Gastrocnemius medialis (tissue), 4 donors: ENCODE measurements at regions not wholly inside any gene's neighbourhood (a gene's known extent, or its start where the extent isn't known, plus 50 kb on each side); places are given as distances from the start of the nearest gene placed in this dataset.

Source experiments
- ATAC-seq, 2 donors: fragments of 150-250 bp; one replicate each; pipeline ENCODE4 v1.9.1; 2016
- DNase-seq, 2 donors: peaks; one replicate each; pipeline ENCODE4 v3.0.0-alpha.2; 2019
- H3K27ac ChIP-seq, 4 donors: fragments of 200-600 bp; sonication (generic); 1 replicate in 1 of 4; 2 replicates in 3 of 4; pipeline ENCODE4 v1.5.1; 2016 to 2018; ENCODE audit warnings: mild to moderate bottlenecking in 2 of 4, moderate library complexity in 1 of 4
- H3K27me3 ChIP-seq, 3 donors: fragments of 200-600 bp; sonication (generic) in 2 of 3; 1 replicate in 1 of 3; 2 replicates in 2 of 3; pipeline versions ENCODE4 v1.5.1 to v1.6.0; 2016 to 2019; ENCODE audit warnings: mild to moderate bottlenecking in 1 of 3, moderate library complexity in 1 of 3
- H3K36me3 ChIP-seq, 2 donors: fragments of 200-600 bp; sonication (generic) in 1 of 2; one replicate each; pipeline ENCODE4 v1.5.1; 2017 to 2018
- H3K4me1 ChIP-seq, 2 donors: fragments of 200-600 bp; sonication (generic) in 1 of 2; one replicate each; pipeline ENCODE4 v1.5.1; 2016 to 2017; ENCODE audit warnings: mild to moderate bottlenecking in 2 of 2
- H3K4me3 ChIP-seq, 4 donors: fragments of 200-600 bp; sonication (generic) in 3 of 4; 1 replicate in 1 of 4; 2 replicates in 3 of 4; pipeline ENCODE4 v1.5.1; 2016 to 2019; ENCODE audit warnings: mild to moderate bottlenecking in 2 of 4
- H3K9me3 ChIP-seq, 3 donors: fragments of 200-600 bp; sonication (generic) in 2 of 3; 1 replicate in 1 of 3; 2 replicates in 2 of 3; pipeline ENCODE4 v1.5.1; 2016 to 2019
- CTCF ChIP-seq, 5 experiments: fragments of 450-650 bp in 3 of 5; fragments of 200-600 bp in 2 of 5; sonication (generic) in 2 of 5; IDR thresholded peaks in 4 of 5; conservative IDR thresholded peaks in 1 of 5; 1 replicate in 4 of 5; 2 replicates in 1 of 5; pipeline ENCODE4 v1.5.1; 2016 to 2019; ENCODE audit warnings: antibody characterized with exemption in 5 of 5, mild to moderate bottlenecking in 3 of 5, moderate library complexity in 3 of 5
- POLR2A ChIP-seq, 2 donors: fragments of 450-650 bp; IDR thresholded peaks; one replicate each; pipeline ENCODE4 v1.6.1; 2017; ENCODE audit warnings: antibody characterized with exemption in 2 of 2, mild to moderate bottlenecking in 2 of 2, moderate library complexity in 2 of 2
- in situ Hi-C, 4 donors: fragments of 200-750 bp; cut with MboI; loops; one replicate each; pipeline versions ENCODE4 v1.15.0 to v1.8.0; 2017; ENCODE audit warnings: low sequenced_read_pairs in 4 of 4
- intact Hi-C: fragments of 100-400 bp; cut with DNase I; formaldehyde crosslinking; loops from one replicate; pipeline ENCODE4 v1.15.1; 2023; ENCODE audit warnings: low total_unique reads

GRCh38 chr22:48807155-48807554 is 1020.5 kb downstream of the BRD1 start:
- DNase-seq (no peak), ATAC-seq (no peak)
- intact Hi-C loops (no loop called here), in situ Hi-C loops (no loop called here)
- Histone ChIP-seq H3K9me3 (no peaks in the 10 kb centered on the region), H3K36me3 (no peaks in the 10 kb centered on the region), H3K27me3 (no peaks in the 10 kb centered on the region), H3K4me1 (no peaks in the 10 kb centered on the region), H3K27ac (no peak overlapping the region), H3K4me3 (no peak overlapping the region)
- no peak for TF ChIP-seq POLR2A (IDR thresholded peaks at IDR 0.05)

GRCh38 chr22:48806227-48806781 is 1021.4 kb downstream of the BRD1 start:
- DNase-seq = no peak
- intact Hi-C loops = no loop called here
- in situ Hi-C loops = no loop called here
- Histone ChIP-seq H3K27me3 (no peaks in the 10 kb centered on the region), H3K9me3 (no peaks in the 10 kb centered on the region), H3K27ac (no peak overlapping the region), H3K4me1 (no peaks in the 10 kb centered on the region), H3K4me3 (no peak overlapping the region), H3K36me3 (no peaks in the 10 kb centered on the region)
- TF ChIP-seq POLR2A (IDR thresholded peaks at IDR 0.05) (no peak), CTCF (IDR thresholded peaks at IDR 0.05 in 4 of 5, conservative IDR thresholded peaks at IDR 0.05 in 1 of 5) (no peak)
- ATAC-seq = no peak

- in situ Hi-C loops (no loop called here), intact Hi-C loops (no loop called here)
- no peak for TF ChIP-seq POLR2A (IDR thresholded peaks at IDR 0.05)
- TF ChIP-seq CTCF (IDR thresholded peaks at IDR 0.05 in 4 of 5, conservative IDR thresholded peaks at IDR 0.05 in 1 of 5) = no peak
- DNase-seq = no peak
- no peaks in the 10 kb centered on the region for H3K9me3 ChIP-seq
- no peaks in the 10 kb centered on the region for H3K36me3 ChIP-seq
- no peak for ATAC-seq
- H3K27ac ChIP-seq = no peak overlapping the region
- no peaks in the 10 kb centered on the region for H3K4me1 ChIP-seq
- no peak overlapping the region for H3K4me3 ChIP-seq
- H3K27me3 ChIP-seq = no peaks in the 10 kb centered on the region
Measured at GRCh38 chr22:48805516-48805915, 1022.2 kb downstream of the BRD1 start.

- in situ Hi-C loops (no loop called here), intact Hi-C loops (no loop called here)
- Histone ChIP-seq H3K27ac (no peak overlapping the region), H3K9me3 (no peaks in the 10 kb centered on the region), H3K27me3 (no peaks in the 10 kb centered on the region), H3K4me3 (no peak overlapping the region), H3K4me1 (no peaks in the 10 kb centered on the region), H3K36me3 (no peaks in the 10 kb centered on the region)
- ATAC-seq (no peak), DNase-seq (no peak)
- no peak for TF ChIP-seq CTCF (IDR thresholded peaks at IDR 0.05 in 4 of 5, conservative IDR thresholded peaks at IDR 0.05 in 1 of 5)
- no peak for TF ChIP-seq POLR2A (IDR thresholded peaks at IDR 0.05)
Measured at GRCh38 chr22:48804811-48805301, 1022.8 kb downstream of the BRD1 start.

GRCh38 chr22:48803948-48804810 is 1023.5 kb downstream of the BRD1 start:
- no peaks in the 10 kb centered on the region for H3K4me1 ChIP-seq
- no peak for DNase-seq
- H3K4me3 ChIP-seq = no peak overlapping the region
- H3K27ac ChIP-seq = no peak overlapping the region
- ATAC-seq = no peak
- intact Hi-C loops = no loop called here
- no peaks in the 10 kb centered on the region for H3K36me3 ChIP-seq
- no peaks in the 10 kb centered on the region for H3K27me3 ChIP-seq
- in situ Hi-C loops = no loop called here
- TF ChIP-seq CTCF (IDR thresholded peaks at IDR 0.05 in 4 of 5, conservative IDR thresholded peaks at IDR 0.05 in 1 of 5) (no peak), POLR2A (IDR thresholded peaks at IDR 0.05) (no peak)
- H3K9me3 ChIP-seq = no peaks in the 10 kb centered on the region
